Panc1 (cell line): ENCODE measurements at regions not wholly inside any gene's neighbourhood (a gene's known extent, or its start where the extent isn't known, plus 50 kb on each side); places are given as distances from the start of the nearest gene placed in this dataset.
A peak's percentile ranks its signal among the peaks of the same experiment; 100 is the strongest.

Source experiments
- ATAC-seq: fragments of 200-7000 bp; cut with Tn5 transposase; 2 replicates; pipeline ENCODE4 v1.9.1; 2020; ENCODE audit warnings: mild to moderate bottlenecking, moderate library complexity
- BruUV-seq: library from RNA; stranded (reverse); fragments of 400-500 nt; replicated peaks from 2 replicates; lab custom pipeline; 2021; lab: Mats Ljungman, UMichigan
- CTCF ChIA-PET: fragments of 300-600 bp; sonication (Branson Sonifier 250); formaldehyde crosslinking; loops from one replicate; lab custom pipeline; 2022; ENCODE audit warnings: antibody characterized with exemption; lab: Charles Lee
- POLR2A ChIA-PET: fragments of 300-600 bp; sonication (Branson Sonifier 250); formaldehyde crosslinking; loops from one replicate; lab custom pipeline; 2022; ENCODE audit warnings: antibody characterized with exemption; lab: Charles Lee
- DNase-seq: peaks from one replicate; pipeline ENCODE4 v3.0.0-alpha.2; 2010; ENCODE audit warnings: low read depth, low spot score
- H3K27ac ChIP-seq: 2 replicates; pipeline ENCODE4 v1.5.1; 2011; ENCODE audit warnings: mild to moderate bottlenecking, low read length, inconsistent platforms
- H3K27me3 ChIP-seq: fragments of 200-500 bp; sonication (Bioruptor generic); 2 replicates; pipeline ENCODE4 v1.6.0; 2014; ENCODE audit warnings: low read length, inconsistent platforms; ENCODE audit not compliant: control insufficient read depth, insufficient read depth
- H3K36me3 ChIP-seq: fragments of 200-500 bp; sonication (Bioruptor generic); 2 replicates; pipeline ENCODE4 v1.5.1; 2014; ENCODE audit warnings: inconsistent platforms, mild to moderate bottlenecking, low read length, moderate library complexity; ENCODE audit not compliant: control insufficient read depth, insufficient read depth
- H3K4me1 ChIP-seq: 2 replicates; pipeline ENCODE4 v1.5.1; 2011; ENCODE audit warnings: inconsistent platforms, mild to moderate bottlenecking, low read length, moderate library complexity; ENCODE audit not compliant: control insufficient read depth, insufficient read depth
- H3K4me3 ChIP-seq, 2 experiments: 2 replicates each; pipeline ENCODE4 v1.5.1; 2011 to 2012; ENCODE audit warnings: low read depth in 2 of 2, low read length in 2 of 2, mild to moderate bottlenecking in 2 of 2, inconsistent platforms in 1 of 2, moderate library complexity in 1 of 2
- H3K9me3 ChIP-seq: fragments of 200-500 bp; sonication (Bioruptor generic); 2 replicates; pipeline ENCODE4 v1.5.1; 2014; ENCODE audit warnings: low read depth, mild to moderate bottlenecking, inconsistent platforms, low read length, moderate library complexity; ENCODE audit not compliant: control insufficient read depth, insufficient read depth
- CTCF ChIP-seq: fragments of 450-650 bp; IDR thresholded peaks from 2 replicates; pipeline ENCODE4 v1.5.1; 2017; ENCODE audit warnings: mild to moderate bottlenecking
- POLR2AphosphoS5 ChIP-seq: IDR thresholded peaks from 2 replicates; pipeline ENCODE4 v1.6.1; 2012; ENCODE audit warnings: mild to moderate bottlenecking, low read depth, low read length, moderate library complexity
- REST ChIP-seq, 2 experiments: IDR thresholded peaks; 2 replicates each; pipeline ENCODE4 v1.6.1; 2011 to 2012; ENCODE audit warnings: low read depth in 2 of 2, control low read depth in 1 of 2, low read length in 1 of 2, mild to moderate bottlenecking in 1 of 2, moderate library complexity in 1 of 2; ENCODE audit not compliant: insufficient read depth in 1 of 2
- SIN3A ChIP-seq: IDR thresholded peaks from 2 replicates; pipeline ENCODE4 v1.6.1; 2012; ENCODE audit warnings: low read depth, mild to moderate bottlenecking, low read length, moderate library complexity, borderline replicate concordance; ENCODE audit not compliant: insufficient read depth
- TCF7L2 ChIP-seq: IDR thresholded peaks from 2 replicates; pipeline ENCODE4 v1.6.1; 2011; ENCODE audit warnings: mild to moderate bottlenecking, low read depth, low read length, inconsistent platforms
- in situ Hi-C: cut with HindIII; loops from 2 replicates; pipeline ENCODE4 v1.10.0; 2016; ENCODE audit warnings: low sequenced_read_pairs, low pct_unique_long_range_greater_than_20kb
- intact Hi-C: fragments of 100-400 bp; cut with micrococcal nuclease; formaldehyde crosslinking; loops from one replicate; pipeline ENCODE4 v1.10.0; 2022; ENCODE audit not compliant: unreplicated experiment

- H3K4me1 ChIP-seq: peaks cover 5% of the 10 kb centered on the region; the same call in 1 of the 2 replicates
- in situ Hi-C loops: no loop called here
- ATAC-seq (peak; percentile 96), DNase-seq (peak; percentile 89)
- TF ChIP-seq TCF7L2 (peak; percentile 96), CTCF (no peak), POLR2AphosphoS5 (peak; percentile 49; the same call in 1 of the 2 replicates), REST (IDR thresholded peaks at IDR 0.05; ENCODE audit: insufficient read depth in 1 of 2, low read depth in 2 of 2, low read length in 1 of 2) (peak in 1 of 2 experiments; percentile 25; a peak in 1 of 4 replicates)
- ChIA-PET POLR2A (no interaction called here), CTCF (interaction anchor here (0.9 kb wide), 1 partner anchor 56 kb away, joined by 3 read pairs; no protein-coding TSS in a partner anchor)
- H3K4me3 ChIP-seq: no peak overlapping the region
- no peaks in the 10 kb centered on the region for H3K27me3 ChIP-seq
- H3K9me3 ChIP-seq: no peaks in the 10 kb centered on the region
- intact Hi-C loops: no loop called here
- H3K36me3 ChIP-seq: no peaks in the 10 kb centered on the region
- no TSS peak for BruUV-seq
- peak overlapping the region; percentile 71 for H3K27ac ChIP-seq
Observed at GRCh38 chr2:19140463-19141208, 217.8 kb downstream of the OSR1 start.

GRCh38 chr2:19139386-19139785, 219.0 kb downstream of the OSR1 start:
- BruUV-seq: no TSS peak
- DNase-seq (no peak), ATAC-seq (no peak)
- no peaks in the 10 kb centered on the region for H3K27me3 ChIP-seq
- H3K27ac ChIP-seq: peak overlapping the region; percentile 18; the same call in 1 of the 2 replicates
- H3K36me3 ChIP-seq: no peaks in the 10 kb centered on the region
- intact Hi-C loops (no loop called here), in situ Hi-C loops (no loop called here)
- ChIA-PET CTCF (no interaction called here), POLR2A (no interaction called here)
- H3K4me3 ChIP-seq: no peak overlapping the region
- H3K4me1 ChIP-seq: peaks cover 5% of the 10 kb centered on the region; the same call in 1 of the 2 replicates
- H3K9me3 ChIP-seq: no peaks in the 10 kb centered on the region
- no peak for TF ChIP-seq REST (IDR thresholded peaks at IDR 0.05; ENCODE audit: insufficient read depth in 1 of 2, low read depth in 2 of 2, low read length in 1 of 2)
- no peak for TF ChIP-seq TCF7L2
- no peak for TF ChIP-seq SIN3A
- no peak for TF ChIP-seq CTCF
- TF ChIP-seq POLR2AphosphoS5: no peak
